ENCODE measurements at regions not wholly inside any gene's neighbourhood (a gene's known extent, or its start where the extent isn't known, plus 50 kb on each side); places are given as distances from the start of the nearest gene placed in this dataset.

GRCh38 chr6:98041056-98041455 lies 758.0 kb upstream of the MMS22L start:
- no peak for TF ChIP-seq CTCF (IDR thresholded peaks at IDR 0.05; ENCODE audit: unreplicated experiment)
- H3K27ac Mint-ChIP-seq (ENCODE audit: unreplicated experiment) = no peak overlapping the region
- DNase-seq = no peak
- intact Hi-C loops (cut with micrococcal nuclease; ENCODE audit: unreplicated experiment) = no loop called here
- no peaks in the 10 kb centered on the region for H3K27me3 Mint-ChIP-seq (ENCODE audit: unreplicated experiment)
- BruUV-seq (replicated peaks) = no TSS peak
- no peaks in the 10 kb centered on the region for H3K4me1 Mint-ChIP-seq (ENCODE audit: low read depth, unreplicated experiment)
- no peak overlapping the region for H3K4me3 Mint-ChIP-seq (ENCODE audit: low read depth, unreplicated experiment)
- CTCF ChIA-PET = no interaction called here
- H3K9me3 Mint-ChIP-seq (ENCODE audit: low read depth, unreplicated experiment) = no peaks in the 10 kb centered on the region
- no peaks in the 10 kb centered on the region for H3K36me3 Mint-ChIP-seq (ENCODE audit: insufficient read depth, unreplicated experiment)

GRCh38 chr6:98041921-98042320 lies 758.9 kb upstream of the MMS22L start:
- Mint-ChIP-seq H3K9me3 (ENCODE audit: low read depth, unreplicated experiment) (no peaks in the 10 kb centered on the region), H3K27ac (ENCODE audit: unreplicated experiment) (no peak overlapping the region), H3K27me3 (ENCODE audit: unreplicated experiment) (no peaks in the 10 kb centered on the region), H3K4me1 (ENCODE audit: low read depth, unreplicated experiment) (no peaks in the 10 kb centered on the region), H3K36me3 (ENCODE audit: insufficient read depth, unreplicated experiment) (no peaks in the 10 kb centered on the region), H3K4me3 (ENCODE audit: low read depth, unreplicated experiment) (no peak overlapping the region)
- no peak for TF ChIP-seq CTCF (IDR thresholded peaks at IDR 0.05; ENCODE audit: unreplicated experiment)
- BruUV-seq (replicated peaks) = no TSS peak
- CTCF ChIA-PET = no interaction called here
- DNase-seq = no peak
- intact Hi-C loops (cut with micrococcal nuclease; ENCODE audit: unreplicated experiment) = no loop called here

- Mint-ChIP-seq H3K27me3 (ENCODE audit: unreplicated experiment) (no peaks in the 10 kb centered on the region), H3K4me3 (ENCODE audit: low read depth, unreplicated experiment) (no peak overlapping the region), H3K9me3 (ENCODE audit: low read depth, unreplicated experiment) (no peaks in the 10 kb centered on the region), H3K4me1 (ENCODE audit: low read depth, unreplicated experiment) (no peaks in the 10 kb centered on the region), H3K27ac (ENCODE audit: unreplicated experiment) (no peak overlapping the region), H3K36me3 (ENCODE audit: insufficient read depth, unreplicated experiment) (no peaks in the 10 kb centered on the region)
- intact Hi-C loops (cut with micrococcal nuclease; ENCODE audit: unreplicated experiment) = no loop called here
- TF ChIP-seq CTCF (IDR thresholded peaks at IDR 0.05; ENCODE audit: unreplicated experiment) = no peak
- BruUV-seq (replicated peaks) = no TSS peak
- CTCF ChIA-PET = no interaction called here
- DNase-seq = no peak
These were observed 761.1 kb upstream of the MMS22L start for GRCh38 chr6:98044151-98044561.

- Mint-ChIP-seq H3K4me1 (ENCODE audit: low read depth, unreplicated experiment) (no peaks in the 10 kb centered on the region), H3K36me3 (ENCODE audit: insufficient read depth, unreplicated experiment) (no peaks in the 10 kb centered on the region), H3K9me3 (ENCODE audit: low read depth, unreplicated experiment) (no peaks in the 10 kb centered on the region), H3K27ac (ENCODE audit: unreplicated experiment) (no peak overlapping the region), H3K27me3 (ENCODE audit: unreplicated experiment) (no peaks in the 10 kb centered on the region), H3K4me3 (ENCODE audit: low read depth, unreplicated experiment) (no peak overlapping the region)
- no peak for TF ChIP-seq CTCF (IDR thresholded peaks at IDR 0.05; ENCODE audit: unreplicated experiment)
- intact Hi-C loops (cut with micrococcal nuclease; ENCODE audit: unreplicated experiment) = no loop called here
- CTCF ChIA-PET = no interaction called here
- no TSS peak for BruUV-seq (replicated peaks)
- DNase-seq = no peak
These were observed 761.9 kb upstream of the MMS22L start for GRCh38 chr6:98044791-98045470.

All from Calu3 (cell line).